ENCODE measurements at regions not wholly inside any gene's neighbourhood (a gene's known extent, or its start where the extent isn't known, plus 50 kb on each side); places are given as distances from the start of the nearest gene placed in this dataset.

- TF ChIP-seq, protein P1, sequence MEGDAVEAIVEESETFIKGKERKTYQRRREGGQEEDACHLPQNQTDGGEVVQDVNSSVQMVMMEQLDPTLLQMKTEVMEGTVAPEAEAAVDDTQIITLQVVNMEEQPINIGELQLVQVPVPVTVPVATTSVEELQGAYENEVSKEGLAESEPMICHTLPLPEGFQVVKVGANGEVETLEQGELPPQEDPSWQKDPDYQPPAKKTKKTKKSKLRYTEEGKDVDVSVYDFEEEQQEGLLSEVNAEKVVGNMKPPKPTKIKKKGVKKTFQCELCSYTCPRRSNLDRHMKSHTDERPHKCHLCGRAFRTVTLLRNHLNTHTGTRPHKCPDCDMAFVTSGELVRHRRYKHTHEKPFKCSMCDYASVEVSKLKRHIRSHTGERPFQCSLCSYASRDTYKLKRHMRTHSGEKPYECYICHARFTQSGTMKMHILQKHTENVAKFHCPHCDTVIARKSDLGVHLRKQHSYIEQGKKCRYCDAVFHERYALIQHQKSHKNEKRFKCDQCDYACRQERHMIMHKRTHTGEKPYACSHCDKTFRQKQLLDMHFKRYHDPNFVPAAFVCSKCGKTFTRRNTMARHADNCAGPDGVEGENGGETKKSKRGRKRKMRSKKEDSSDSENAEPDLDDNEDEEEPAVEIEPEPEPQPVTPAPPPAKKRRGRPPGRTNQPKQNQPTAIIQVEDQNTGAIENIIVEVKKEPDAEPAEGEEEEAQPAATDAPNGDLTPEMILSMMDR (IDR thresholded peaks at IDR 0.05; ENCODE audit: borderline replicate concordance, extremely low read depth, low read length, poor library complexity, severe bottlenecking) = no peak
- TF ChIP-seq EZH2 (IDR thresholded peaks at IDR 0.05; ENCODE audit: borderline replicate concordance, low read depth, low read length, severe bottlenecking) = no peak
These were observed 109.2 kb downstream of the PPP1R3A start for GRCh38 chr7:113809581-113809980.

All from DND-41 (cell line).